ENCODE measurements at regions not wholly inside any gene's neighbourhood (a gene's known extent, or its start where the extent isn't known, plus 50 kb on each side); places are given as distances from the start of the nearest gene placed in this dataset.
"Not testable (repeated sequence)": the region's sequence is repeated elsewhere in the genome, so short reads cannot be mapped to it uniquely, and the experiment has no call there.

DNA sequence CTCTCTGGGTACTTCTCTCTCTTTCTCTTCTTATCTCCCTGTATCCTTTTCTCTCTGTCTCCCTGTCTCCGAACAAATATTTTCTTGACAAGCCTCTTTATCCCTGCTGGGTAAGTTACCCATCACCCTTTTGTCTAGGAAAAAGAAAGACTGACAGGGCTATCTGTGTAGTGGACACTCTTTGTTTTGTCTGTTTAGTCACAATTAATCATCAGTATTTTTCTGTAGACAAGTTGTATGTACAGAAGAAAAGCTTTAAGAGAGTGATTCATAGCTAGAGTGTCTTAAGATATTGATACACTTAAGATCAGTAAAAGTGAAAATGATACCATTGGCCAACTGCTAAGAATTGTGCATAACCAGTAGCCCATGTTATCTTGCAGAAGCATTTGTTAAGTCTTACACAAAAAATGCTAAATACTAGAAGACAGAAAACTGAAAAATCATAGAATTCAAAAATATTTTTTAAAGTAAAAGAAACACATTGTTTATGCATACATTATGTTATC is 1043.8 kb upstream of the EDIL3 start:
- no peak for DNase-seq

DNA sequence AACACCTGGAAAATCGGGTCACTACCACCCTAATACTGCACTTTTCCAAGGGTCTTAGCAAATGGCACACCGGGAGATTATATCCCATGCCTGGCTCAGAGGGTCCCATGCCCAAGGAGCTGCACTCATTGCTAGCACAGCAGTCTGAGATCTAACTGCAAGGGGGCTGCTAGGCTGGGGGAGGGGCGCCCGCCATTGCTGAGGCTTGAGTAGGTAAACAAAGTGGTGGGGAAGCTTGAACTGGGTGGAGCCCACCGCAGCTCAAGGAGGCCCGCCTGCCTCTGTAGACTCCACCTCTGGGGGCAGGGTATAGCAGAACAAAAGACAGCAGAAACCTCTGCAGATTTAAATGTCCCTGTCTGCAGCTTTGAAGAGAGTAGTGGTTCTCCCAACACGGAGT is 1047.0 kb upstream of the EDIL3 start:
- DNase-seq, result not testable (repeated sequence)

DNA sequence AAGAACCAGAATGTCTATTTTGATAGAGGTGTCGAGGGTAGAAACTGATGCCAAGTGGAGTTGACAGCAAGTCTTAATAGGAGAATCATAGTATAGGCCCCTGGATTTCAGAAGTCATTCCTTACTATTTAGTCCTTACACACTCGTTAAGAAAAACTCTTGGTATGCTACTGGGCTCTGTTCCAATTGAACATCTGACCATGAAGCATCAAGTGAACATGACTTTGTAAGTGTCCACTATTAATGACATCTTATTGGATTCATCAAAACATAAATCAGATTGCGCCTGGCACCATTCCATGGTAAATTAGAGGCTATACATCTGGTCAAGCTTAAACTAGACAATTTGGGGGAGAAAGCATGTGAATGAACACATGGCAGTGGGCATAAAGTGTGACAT is 1056.5 kb upstream of the EDIL3 start:
- no peak for DNase-seq

DNA sequence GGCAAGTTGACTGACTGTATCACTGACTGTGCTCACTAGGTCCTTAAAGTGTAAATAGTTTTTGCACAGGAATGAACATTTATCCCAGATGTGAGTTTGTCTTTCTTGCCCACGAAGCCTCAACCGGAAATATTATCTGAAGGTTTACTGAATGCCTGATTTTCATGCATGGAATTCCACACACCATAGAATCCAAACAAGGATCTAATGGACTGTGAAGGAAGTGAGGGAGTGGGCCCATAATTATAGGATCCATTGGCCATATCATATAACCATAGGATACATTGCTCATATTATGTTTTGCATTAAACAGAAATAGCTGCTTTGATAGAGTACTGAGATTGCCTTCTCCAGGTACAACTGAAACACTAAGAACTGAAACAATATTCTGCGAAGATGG is 1057.2 kb upstream of the EDIL3 start:
- DNase-seq, result no peak

DNA sequence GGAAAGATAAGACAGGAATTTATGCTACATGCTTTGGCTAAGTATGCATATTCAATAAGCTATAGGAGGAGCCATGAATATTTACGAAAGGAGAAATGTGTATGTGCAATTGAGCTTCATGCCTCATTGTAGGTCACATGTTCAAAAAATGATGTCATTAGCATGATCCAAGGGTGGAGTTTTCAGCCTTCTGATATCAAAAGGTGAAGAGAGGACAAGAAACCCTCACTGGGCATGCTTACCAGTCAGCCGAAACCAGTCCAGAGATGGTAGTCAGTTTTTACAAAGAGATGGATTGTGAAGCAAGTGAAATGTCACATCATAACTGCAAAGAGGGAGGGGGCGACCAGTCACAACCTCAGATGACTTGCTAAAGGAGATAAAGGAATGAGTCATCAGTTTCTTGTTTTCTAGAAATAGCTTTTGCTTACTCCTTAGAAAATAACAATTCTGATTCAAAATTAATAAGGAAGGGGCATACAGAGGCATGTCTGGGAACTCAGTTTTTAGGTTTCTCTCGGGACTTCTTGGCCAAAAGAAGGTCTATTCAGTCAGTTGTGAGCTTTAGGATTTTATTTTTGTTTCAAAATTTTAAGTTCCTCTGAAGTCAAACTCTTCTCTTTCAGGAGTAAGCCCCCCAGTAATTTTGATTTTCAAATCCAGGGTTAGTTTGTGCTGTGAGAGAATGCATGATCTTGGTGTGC is 1067.8 kb upstream of the EDIL3 start:
- DNase-seq, result no peak

DNA sequence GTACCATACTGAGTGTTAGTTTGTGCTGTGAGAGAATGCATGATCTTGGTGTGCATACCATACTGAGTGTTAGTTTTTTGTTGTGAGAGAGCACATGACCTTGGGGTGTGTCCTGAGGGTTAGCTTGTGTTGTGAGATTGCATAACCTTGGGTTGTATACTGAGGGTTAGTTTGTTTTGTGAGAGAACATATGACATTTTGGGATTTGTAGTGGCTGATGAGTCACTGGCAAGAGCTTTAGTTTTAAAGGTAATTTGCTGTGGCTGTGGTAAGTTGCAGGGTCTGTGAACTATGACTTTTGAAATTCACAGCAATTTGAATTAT is 1068.3 kb upstream of the EDIL3 start:
- DNase-seq, result no peak

DNA sequence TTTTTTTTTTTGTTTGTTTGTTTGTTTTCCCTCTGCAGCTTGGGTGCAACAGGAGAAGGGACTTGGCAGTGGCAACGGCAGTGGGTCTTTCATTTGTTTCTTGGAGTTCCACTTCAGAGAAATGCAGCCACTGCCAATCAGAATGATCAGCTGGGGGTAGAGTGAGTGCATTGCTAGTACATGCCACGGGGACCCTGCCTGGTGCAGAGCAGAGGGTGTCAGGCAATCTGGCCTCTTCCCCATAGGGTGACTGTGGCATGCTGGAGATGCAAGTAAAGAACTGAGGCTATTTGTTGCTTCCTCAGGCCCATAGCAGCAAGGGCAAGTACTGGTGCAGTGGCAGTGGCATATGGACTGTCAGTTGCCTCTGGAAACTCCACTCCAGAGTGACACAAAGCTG is 1073.6 kb upstream of the EDIL3 start:
- DNase-seq, result no peak

DNA sequence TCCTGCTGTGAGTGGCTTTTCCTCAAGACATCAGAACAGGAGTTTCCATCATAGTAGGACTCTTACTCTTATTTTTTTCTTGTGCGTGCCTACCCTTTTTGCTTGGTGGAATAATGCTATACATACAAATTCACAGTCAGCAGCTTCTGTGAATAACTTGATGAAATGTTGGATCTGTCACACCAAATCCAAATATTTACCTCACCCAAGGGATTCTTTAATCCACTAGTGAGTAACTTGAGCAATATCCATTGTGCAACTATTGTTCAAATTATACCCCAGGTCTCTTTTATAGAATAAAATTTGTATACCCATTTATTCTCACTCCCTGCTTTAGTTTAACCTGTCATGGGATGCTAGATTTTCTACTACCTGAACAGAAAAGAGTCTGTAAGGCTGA is 1078.3 kb upstream of the EDIL3 start:
- no peak for DNase-seq

DNA sequence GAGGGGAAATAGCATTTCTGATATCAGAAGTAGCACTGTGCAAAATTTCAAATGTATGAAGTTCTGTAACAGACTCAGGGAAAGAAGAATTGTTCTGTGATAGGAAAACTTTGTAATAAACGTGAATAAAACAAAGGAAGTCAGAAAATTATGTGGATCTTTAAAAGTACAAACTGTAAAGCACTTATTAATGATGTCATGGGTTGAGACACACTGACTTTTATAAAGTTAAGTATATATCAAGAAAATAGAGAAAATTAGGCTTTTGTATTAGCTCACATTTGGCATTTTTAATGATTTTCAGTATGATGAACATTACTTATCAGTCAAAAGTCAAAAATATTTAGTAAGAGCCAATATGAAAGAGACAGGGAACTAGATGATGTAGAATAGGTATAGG is 1081.7 kb upstream of the EDIL3 start:
- DNase-seq, result no peak

DNA sequence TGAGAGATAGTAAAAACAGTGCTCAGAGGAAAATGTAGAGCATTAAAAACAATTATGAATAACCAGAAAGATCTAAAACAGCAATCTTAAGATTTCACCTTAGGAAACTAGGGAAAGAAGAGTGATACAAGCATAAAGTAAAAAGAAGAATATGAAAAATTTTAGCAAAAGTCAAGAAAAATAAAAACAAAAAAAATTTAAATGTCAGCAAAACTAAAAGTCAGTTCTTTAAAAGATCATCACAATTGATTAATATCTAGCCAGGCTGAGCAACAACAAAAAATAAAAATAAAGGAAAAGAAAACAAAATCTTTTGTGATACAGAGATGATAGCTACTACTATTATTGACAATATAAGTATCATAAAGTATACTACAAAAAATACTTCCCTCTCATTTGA is 1088.1 kb upstream of the EDIL3 start:
- DNase-seq, result no peak

DNA sequence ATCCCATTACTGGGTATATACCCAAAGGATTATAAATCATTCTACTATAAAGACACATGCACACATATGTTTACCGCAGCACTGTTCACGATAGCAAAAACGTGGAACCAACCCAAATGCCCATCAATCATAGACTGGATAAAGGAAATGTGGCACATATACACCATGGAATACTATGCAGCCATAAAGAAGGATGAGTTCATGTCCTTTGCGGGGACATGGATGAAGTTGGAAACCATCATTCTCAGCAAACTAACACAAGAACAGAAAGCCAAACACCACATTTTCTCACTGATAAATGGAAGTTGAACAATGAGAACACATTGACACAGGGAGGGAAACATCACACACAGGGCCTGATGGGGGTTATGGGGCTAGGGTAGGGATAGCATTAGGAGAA is 1090.5 kb upstream of the EDIL3 start:
- DNase-seq, result not testable (repeated sequence)

DNA sequence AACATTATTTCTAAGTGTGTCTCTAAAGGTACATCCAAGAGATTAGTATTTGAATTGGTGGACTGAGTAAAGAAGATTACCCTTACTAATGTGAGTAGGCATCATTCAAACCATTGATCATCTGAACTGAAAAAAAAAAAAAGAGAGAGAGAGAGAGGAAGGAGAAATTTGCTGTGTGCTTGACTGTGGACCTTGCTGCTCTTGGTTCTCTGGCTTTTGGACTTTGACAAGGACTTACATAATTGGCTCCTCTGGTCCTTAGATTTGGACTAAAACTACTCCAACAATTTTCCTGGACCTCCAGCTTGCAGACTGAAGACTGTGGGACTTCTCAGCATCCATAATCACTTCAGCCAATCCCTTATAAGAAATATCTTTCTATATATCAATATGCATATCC is 1091.9 kb upstream of the EDIL3 start:
- DNase-seq, result no peak

DNA sequence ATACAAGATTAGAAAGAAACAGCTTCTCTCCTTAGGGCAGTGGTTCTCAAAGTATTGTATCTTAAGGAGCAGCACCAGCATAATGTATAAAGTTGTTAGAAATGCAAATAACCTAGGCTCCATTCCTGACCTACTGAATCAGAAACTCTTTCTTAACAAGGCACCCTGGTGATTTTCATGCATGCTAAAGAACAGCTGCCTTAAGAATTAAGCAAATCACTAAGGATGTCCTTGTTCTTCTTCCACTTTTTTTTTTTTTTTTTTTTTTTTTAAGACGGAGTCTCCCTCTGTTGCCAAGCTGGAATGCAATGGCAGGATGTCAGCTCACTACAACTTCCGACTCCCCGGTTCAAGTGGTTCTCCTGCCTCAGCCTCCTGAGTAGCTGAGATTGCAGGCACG is 1095.2 kb upstream of the EDIL3 start:
- DNase-seq, result no peak

DNA sequence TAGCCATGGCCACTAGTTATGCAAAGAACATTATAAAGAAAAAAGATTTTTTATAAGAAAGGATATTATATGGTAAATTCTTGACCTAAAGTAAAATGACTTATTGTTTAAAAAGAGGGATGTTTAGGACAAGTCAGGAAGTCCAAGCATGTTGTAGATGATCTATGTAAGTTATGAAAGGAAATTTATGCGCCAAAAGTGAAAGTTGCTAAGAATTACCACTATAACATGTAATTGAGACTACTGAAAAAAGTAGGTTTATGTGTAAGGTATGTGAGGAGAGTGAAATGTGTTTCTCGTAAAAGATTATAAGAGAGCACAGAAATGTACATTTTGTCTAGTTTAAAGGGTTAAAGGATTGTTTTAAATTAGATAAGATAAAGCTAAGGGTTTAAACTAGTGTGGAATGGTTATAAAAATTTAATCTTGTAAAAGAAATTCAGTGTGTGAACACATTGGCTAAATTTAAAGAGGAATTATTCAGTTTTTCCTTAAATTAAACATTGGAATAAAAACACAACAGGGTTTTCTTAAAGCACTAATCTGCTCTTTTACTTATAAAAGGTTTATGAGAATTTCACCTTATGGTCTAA is 1100.4 kb upstream of the EDIL3 start:
- no peak for DNase-seq

DNA sequence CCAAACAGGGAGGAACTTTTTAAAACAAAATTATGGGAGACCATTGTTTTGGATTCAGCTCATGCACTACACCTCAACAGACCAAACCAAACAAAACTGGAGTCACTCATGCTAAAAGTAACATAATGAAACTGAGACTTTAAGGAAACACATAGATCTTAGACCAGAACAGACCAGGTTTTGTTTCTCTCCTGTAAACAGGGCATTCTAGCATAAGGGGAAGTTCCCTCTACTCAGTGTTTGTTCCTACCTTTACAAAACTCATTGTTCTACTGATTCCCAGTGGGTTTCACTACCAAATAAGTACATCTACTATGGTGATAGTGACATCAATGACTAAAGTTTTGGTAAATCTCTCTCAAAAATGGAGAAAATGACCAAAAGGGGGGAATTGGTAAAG is 1103.6 kb upstream of the EDIL3 start:
- DNase-seq, result no peak

DNA sequence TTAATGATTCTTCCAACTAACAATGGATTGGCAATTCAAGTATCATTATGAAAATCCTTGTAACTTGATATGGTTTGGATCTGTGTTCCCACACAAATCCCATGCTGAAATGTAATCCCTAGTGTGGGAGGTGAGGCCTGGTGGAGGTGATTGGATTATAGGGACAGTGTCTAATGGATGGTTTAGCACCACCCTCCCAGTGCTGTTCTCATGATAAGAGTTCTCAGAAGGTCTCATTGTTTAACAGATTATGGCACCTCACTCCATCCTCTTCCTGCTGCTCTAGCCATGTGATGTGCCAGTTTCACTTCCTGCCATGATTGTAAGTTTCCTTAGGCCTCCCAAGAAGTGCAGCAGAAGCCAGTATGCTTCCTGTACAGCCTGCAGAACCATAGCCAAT is 1116.2 kb upstream of the EDIL3 start:
- no peak for DNase-seq

DNA sequence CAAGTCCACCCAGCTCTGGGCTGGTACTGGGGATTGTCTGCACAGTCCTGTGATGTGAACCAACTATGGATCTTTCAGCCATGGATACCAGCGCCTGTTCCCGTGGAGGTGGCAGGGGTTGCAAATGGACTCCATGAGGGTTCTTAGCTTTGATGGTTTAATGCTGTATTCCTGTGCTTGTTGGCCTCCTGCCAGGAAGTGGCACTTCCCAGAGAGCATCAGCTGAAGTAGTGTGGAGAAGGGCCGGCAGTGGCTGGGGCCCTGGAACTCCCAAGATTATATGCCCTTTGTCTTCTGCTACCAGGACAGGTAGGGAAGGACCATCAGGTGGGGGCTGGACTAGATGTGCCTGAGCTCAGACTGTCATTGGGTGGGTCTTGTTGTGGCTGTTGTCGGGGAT is 1104.8 kb upstream of the COX7C start:
- no peak for DNase-seq

DNA sequence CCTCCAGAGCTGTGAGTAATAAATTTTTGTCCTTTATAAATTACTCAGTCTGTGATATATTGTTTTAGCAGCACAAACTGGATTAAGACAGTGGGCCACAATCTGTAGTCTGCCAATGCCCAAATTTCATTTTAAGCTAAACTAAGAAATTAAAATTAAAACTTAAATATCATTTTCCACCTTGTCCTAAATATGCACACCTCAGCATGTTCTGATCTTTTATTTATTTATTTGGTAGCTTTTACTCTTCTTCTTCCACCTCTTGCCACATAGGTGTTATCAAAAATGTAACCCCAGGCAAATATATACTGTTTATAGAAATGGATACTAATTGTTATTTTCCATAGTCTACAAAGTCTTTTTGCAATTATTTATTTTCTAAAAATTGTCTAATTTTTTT is 1102.2 kb upstream of the COX7C start:
- DNase-seq, result no peak

DNA sequence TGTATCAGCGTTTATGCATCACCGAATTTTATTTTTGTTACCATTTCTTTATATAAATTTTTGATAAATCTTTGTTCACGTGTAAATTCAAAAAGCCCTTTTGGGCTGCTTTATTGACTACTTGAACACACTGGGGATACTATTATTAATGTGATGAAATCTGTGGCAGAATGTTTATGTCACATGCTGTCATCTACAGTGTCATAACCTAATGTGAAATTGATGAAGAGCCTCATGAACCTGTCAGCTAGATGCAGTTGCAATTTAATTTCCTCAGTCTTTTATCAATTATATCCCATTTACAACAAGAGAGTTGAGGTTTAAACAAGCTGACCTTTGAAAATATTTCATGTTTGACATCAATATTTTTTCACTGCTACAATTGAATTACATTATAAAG is 1100.4 kb upstream of the COX7C start:
- no peak for DNase-seq

DNA sequence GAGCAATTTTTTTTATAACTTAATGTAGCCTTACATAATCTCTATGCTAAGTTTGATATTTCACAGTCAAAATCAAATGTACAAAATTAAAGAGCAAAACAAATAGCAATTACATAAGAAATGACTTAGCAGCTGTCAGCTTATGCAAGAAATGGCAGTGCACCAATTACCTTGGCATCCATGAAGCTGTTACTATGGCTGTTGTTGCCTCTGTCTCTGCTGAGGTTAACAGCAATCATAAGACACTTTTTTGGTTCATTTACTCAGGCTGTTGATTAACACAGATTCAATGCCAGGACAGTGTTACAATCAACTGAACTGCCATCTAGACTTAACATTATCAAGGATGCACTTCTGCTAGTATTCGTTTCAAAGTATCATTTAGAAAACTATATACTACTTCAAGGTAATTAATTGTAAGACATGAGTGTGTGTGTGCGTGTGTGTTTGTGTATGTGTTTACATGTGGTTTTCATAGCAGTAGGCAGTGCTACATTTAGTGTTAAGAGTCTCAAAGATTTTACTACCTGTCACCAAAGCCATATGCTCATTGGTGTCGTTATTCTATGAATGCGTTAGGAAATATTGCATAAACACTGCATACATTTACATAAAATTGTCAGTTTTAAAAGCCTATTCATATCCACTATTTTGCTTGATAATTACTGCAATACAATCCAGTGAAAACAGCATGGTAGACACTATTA is 1084.2 kb upstream of the COX7C start:
- DNase-seq, result no peak

DNA sequence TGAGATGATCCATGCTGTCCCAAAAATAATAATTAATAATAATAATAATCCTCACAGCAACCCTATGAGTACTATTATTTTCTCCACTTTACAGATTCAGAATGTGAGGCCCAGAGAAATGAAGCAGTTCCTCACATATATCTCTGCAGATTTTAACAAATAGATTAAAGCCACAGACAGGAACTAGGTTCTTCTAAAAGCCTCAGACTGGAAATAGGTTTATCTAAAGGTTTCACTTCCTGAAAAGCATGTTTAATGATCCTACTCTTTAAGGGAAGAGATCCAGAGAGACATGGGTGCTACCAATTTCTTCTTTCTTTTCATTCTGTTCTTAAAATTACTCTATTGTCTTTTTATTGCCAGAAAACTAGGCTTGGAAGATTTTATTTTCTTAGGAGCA is 1079.4 kb upstream of the COX7C start:
- no peak for DNase-seq

DNA sequence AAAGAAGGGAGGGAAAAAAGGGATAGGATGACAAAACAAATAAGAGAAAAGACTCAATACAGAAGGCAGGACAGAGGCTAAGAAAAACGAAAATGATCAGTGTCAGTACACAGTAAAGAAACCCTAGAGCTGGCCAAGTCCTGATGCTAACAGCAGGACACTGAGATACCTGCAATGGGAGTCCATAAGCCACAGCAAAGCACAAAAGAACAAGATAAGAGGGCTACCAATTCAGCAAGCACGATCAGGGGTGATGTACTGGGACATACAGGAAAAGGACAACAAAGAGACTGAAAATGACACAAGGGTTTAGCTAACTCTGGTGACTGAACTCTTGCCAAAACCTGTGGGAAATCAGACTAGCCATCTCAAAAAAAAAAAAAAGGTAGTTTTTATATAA is 1072.6 kb upstream of the COX7C start:
- no peak for DNase-seq

DNA sequence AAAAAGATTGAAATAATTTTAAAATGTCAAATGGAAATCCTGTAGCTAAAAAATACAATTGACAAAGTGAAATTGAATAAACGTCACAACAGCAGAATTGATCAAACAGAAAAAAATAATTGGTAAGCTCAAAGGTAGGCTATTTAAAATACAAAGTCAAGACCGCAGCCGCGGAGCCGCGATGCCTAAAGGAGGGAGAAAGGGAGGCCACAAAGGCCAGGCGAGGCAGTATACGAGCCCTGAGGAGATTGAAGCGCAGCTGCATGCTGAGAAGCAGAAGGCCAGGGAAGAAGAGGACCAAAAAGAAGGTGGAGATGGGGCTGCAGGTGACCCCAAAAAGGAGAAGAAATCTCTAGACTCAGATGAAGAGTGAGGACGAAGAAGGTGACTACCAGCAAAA is 1068.5 kb upstream of the COX7C start:
- DNase-seq, result no peak

DNA sequence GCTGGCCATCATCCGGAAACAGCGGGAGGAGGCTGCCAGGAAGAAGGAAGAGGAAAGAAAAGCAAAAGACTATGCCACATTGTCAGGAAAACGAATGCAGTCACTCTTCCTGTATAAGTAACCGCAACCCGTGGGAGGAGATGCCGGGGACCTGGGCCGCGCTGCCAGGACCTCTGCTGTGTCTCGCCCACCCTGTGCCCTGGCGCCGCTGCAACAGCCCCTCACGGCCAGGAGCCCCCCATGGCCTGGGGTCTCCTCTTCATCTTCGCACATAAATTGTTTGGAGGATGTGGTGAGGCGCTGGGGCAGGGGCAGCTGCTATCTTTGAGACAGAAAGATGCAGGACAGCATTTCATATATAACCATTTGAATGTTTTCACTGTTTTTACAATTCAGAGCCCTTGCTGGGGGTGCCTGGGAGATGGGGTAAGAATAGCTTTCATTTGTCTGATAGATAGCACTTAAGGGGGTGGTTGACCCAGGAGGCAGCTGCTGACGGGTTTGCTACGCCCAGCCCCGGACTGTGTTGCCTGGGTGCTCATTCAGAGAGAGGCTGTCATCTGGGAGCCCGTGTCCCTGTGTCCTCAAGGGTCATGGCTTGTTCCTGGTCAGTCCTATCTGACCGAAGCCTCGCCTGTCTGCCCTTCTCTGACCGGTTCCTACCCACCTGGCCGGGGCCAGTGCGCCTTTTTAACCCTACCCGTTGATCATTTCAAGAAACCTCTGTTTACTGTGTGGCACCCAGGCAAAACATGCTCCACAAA is 1067.7 kb upstream of the COX7C start:
- no peak for DNase-seq
